Adrenal gland (tissue), 5 donors: ENCODE measurements at regions not wholly inside any gene's neighbourhood (a gene's known extent, or its start where the extent isn't known, plus 50 kb on each side); places are given as distances from the start of the nearest gene placed in this dataset.

Experiments used
- CTCF ChIP-seq, 6 experiments: fragments of 450-650 bp in 4 of 6; fragments of 200-600 bp in 2 of 6; sonication (generic) in 1 of 6; IDR thresholded peaks; 1 replicate in 5 of 6; 2 replicates in 1 of 6; pipeline versions ENCODE4 v1.5.1 to v1.8.0; 2016 to 2021; ENCODE audit warnings: antibody characterized with exemption in 6 of 6, mild to moderate bottlenecking in 2 of 6, moderate library complexity in 1 of 6
- POLR2A ChIP-seq, 2 donors: fragments of 450-650 bp; IDR thresholded peaks; one replicate each; pipeline ENCODE4 v1.6.1; 2017; ENCODE audit warnings: antibody characterized with exemption in 2 of 2, mild to moderate bottlenecking in 2 of 2, moderate library complexity in 1 of 2
- donor health status: DM: no; HTN: no; CAD: no.

- TF ChIP-seq CTCF (IDR thresholded peaks at IDR 0.05) (no peak), POLR2A (IDR thresholded peaks at IDR 0.05) (no peak)
Observed at GRCh38 chr7:118517275-118517674, 292.8 kb downstream of the ANKRD7 start.
